ENCODE measurements at regions not wholly inside any gene's neighbourhood (a gene's known extent, or its start where the extent isn't known, plus 50 kb on each side); places are given as distances from the start of the nearest gene placed in this dataset.

DNA sequence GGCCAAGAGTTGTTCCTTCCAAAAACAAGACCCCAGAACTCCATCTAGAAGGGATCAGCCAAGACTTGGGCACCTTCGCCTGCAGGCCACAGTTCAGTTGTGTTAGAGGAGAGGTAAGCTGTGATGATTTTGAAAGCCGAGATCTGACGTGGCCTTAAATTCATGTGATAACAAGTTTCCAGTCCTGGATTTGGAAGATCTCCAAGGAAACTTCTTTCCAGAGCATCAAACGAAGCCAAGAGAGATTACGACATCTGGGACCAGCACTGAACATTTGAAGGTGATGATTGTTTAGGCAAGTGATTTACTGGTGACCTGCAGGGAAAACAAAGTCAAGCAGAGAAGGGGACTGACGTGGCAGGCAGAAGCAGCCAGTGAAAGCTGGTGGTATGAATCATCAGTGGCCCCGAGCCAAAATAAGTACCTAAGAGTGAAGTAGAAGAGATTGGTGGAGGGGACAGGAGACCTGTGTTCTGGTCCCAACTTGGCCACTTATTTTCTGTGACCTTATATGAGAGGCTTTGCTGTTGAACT lies 339.0 kb upstream of the PROK2 start:
- no peaks in the 10 kb centered on the region for H3F3A ChIP-seq (replicated peaks; ENCODE audit: insufficient read depth)
- peaks cover 0 to 8% of the 10 kb centered on the region in 2 experiments; a peak in 2 of 4 replicates for H3K4me1 ChIP-seq (ENCODE audit: control insufficient read depth in 1 of 2, insufficient read depth in 2 of 2, low read depth in 1 of 2, low read length in 1 of 2)
- ChIA-PET POLR2A (no interaction called here), CTCF (no interaction called here)
- H3K9me3 ChIP-seq, result no peaks in the 10 kb centered on the region
- WGBS (ENCODE audit: low lambda C conversion rate), result 26% methylated on average over 7 of the region's 7 CpGs
- H2AFZ ChIP-seq (ENCODE audit: low read depth), result no peak overlapping the region
- no peak overlapping the region for H3K27ac ChIP-seq (ENCODE audit: low read depth in 2 of 2, low read length in 1 of 2)
- no peaks in the 10 kb centered on the region for H3K36me3 ChIP-seq (replicated peaks in 1 of 2; ENCODE audit: control insufficient read depth in 1 of 2, insufficient read depth in 2 of 2, low read length in 1 of 2)
- H3K9ac ChIP-seq, result no peak overlapping the region
- TF ChIP-seq RXRA (IDR thresholded peaks at IDR 0.05; ENCODE audit: borderline replicate concordance, low read depth) (peak; percentile 40; the same call in 1 of the 2 replicates), NRF1 (IDR thresholded peaks at IDR 0.05; ENCODE audit: low read depth, low read length) (no peak), NFIC (IDR thresholded peaks at IDR 0.05; ENCODE audit: borderline replicate concordance) (peak; percentile 82), JUND (IDR thresholded peaks at IDR 0.05) (peak; percentile 47), TCF12 (IDR thresholded peaks at IDR 0.05) (peak; percentile 70), EP300 (IDR thresholded peaks at IDR 0.05; ENCODE audit: borderline replicate concordance in 1 of 2, low read depth in 1 of 2, low read length in 1 of 2) (no peak; a peak in 1 of 4 replicates), SMC3 (IDR thresholded peaks at IDR 0.05; ENCODE audit: low read depth, low read length) (no peak), FOSL2 (IDR thresholded peaks at IDR 0.05; ENCODE audit: borderline replicate concordance, low read depth) (peak; percentile 63; the same call in 1 of the 2 replicates), TEAD4 (IDR thresholded peaks at IDR 0.05; ENCODE audit: borderline replicate concordance, insufficient read depth) (no peak), MEF2A (IDR thresholded peaks at IDR 0.05; ENCODE audit: borderline replicate concordance, low read depth) (no peak)
- TF ChIP-seq, protein P1, sequence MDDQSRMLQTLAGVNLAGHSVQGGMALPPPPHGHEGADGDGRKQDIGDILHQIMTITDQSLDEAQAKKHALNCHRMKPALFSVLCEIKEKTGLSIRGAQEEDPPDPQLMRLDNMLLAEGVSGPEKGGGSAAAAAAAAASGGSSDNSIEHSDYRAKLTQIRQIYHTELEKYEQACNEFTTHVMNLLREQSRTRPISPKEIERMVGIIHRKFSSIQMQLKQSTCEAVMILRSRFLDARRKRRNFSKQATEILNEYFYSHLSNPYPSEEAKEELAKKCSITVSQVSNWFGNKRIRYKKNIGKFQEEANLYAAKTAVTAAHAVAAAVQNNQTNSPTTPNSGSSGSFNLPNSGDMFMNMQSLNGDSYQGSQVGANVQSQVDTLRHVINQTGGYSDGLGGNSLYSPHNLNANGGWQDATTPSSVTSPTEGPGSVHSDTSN (IDR thresholded peaks at IDR 0.05), result peak; percentile 62
- TF ChIP-seq, protein P2, sequence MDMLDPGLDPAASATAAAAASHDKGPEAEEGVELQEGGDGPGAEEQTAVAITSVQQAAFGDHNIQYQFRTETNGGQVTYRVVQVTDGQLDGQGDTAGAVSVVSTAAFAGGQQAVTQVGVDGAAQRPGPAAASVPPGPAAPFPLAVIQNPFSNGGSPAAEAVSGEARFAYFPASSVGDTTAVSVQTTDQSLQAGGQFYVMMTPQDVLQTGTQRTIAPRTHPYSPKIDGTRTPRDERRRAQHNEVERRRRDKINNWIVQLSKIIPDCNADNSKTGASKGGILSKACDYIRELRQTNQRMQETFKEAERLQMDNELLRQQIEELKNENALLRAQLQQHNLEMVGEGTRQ (IDR thresholded peaks at IDR 0.05; ENCODE audit: borderline replicate concordance, low read depth, low read length), result no peak
- H4K20me1 ChIP-seq (ENCODE audit: insufficient read depth), result no peaks in the 10 kb centered on the region
- H3K27me3 ChIP-seq (ENCODE audit: insufficient read depth), result peaks cover 5% of the 10 kb centered on the region; the same call in 1 of the 2 replicates
- H3K4me2 ChIP-seq, result no peak overlapping the region
- H3K79me2 ChIP-seq (ENCODE audit: insufficient read depth), result no peaks in the 10 kb centered on the region
- no peak for DNase-seq
- H3K9me2 ChIP-seq, result no peaks in the 10 kb centered on the region
- H3K4me3 ChIP-seq (ENCODE audit: low read depth in 2 of 2, low read length in 1 of 2), result no peak overlapping the region

- Histone ChIP-seq H3K79me2 (ENCODE audit: insufficient read depth) (no peaks in the 10 kb centered on the region), H3K9ac (no peak overlapping the region), H2AFZ (ENCODE audit: low read depth) (no peak overlapping the region), H3F3A (replicated peaks; ENCODE audit: insufficient read depth) (no peaks in the 10 kb centered on the region), H3K9me3 (no peaks in the 10 kb centered on the region), H3K4me1 (ENCODE audit: control insufficient read depth in 1 of 2, insufficient read depth in 2 of 2, low read depth in 1 of 2, low read length in 1 of 2) (peaks cover 0 to 8% of the 10 kb centered on the region in 2 experiments; a peak in 2 of 4 replicates), H4K20me1 (ENCODE audit: insufficient read depth) (no peaks in the 10 kb centered on the region), H3K4me2 (no peak overlapping the region), H3K27ac (ENCODE audit: low read depth in 2 of 2, low read length in 1 of 2) (no peak overlapping the region), H3K9me2 (no peaks in the 10 kb centered on the region), H3K36me3 (replicated peaks in 1 of 2; ENCODE audit: control insufficient read depth in 1 of 2, insufficient read depth in 2 of 2, low read length in 1 of 2) (no peaks in the 10 kb centered on the region), H3K4me3 (ENCODE audit: low read depth in 2 of 2, low read length in 1 of 2) (no peak overlapping the region), H3K27me3 (ENCODE audit: insufficient read depth) (peaks cover 5% of the 10 kb centered on the region; the same call in 1 of the 2 replicates)
- WGBS (ENCODE audit: low lambda C conversion rate), result 35% methylated on average over 5 of the region's 5 CpGs
- ChIA-PET POLR2A (no interaction called here), CTCF (interaction anchor here (1.2 kb wide), 1 partner anchor 85 kb away, joined by 3 read pairs; no protein-coding TSS in a partner anchor)
- DNase-seq, result peak; percentile 37
- TF ChIP-seq CTCF (IDR thresholded peaks at IDR 0.05) (no peak), YY1 (IDR thresholded peaks at IDR 0.05; ENCODE audit: low read depth) (no peak), POLR2AphosphoS5 (IDR thresholded peaks at IDR 0.05; ENCODE audit: low read depth, low read length) (no peak), RAD21 (IDR thresholded peaks at IDR 0.05; ENCODE audit: low read length) (peak; percentile 51), ZBTB33 (IDR thresholded peaks at IDR 0.05; ENCODE audit: borderline replicate concordance, low read depth) (no peak), GATA2 (CRISPR knock-in tag; IDR thresholded peaks at IDR 0.05) (peak; percentile 74), JUND (IDR thresholded peaks at IDR 0.05) (no peak), RCOR1 (IDR thresholded peaks at IDR 0.05; ENCODE audit: low read length) (no peak)
- TF ChIP-seq, protein P1 (IDR thresholded peaks at IDR 0.05), result no peak
These were observed 336.1 kb upstream of the PROK2 start for GRCh38 chr3:72120806-72121778.
